ENCODE measurements at regions not wholly inside any gene's neighbourhood (a gene's known extent, or its start where the extent isn't known, plus 50 kb on each side); places are given as distances from the start of the nearest gene placed in this dataset.

- BruUV-seq (replicated peaks): no TSS peak
- H3K4me3 Mint-ChIP-seq (ENCODE audit: unreplicated experiment): no peak overlapping the region
- ChIA-PET POLR2A (no interaction called here), CTCF (interaction anchor here (0.6 to 1.3 kb wide), 2 partner anchors 15 to 66 kb away, joined by 3 to 5 read pairs; no protein-coding TSS in a partner anchor)
- H3K27me3 Mint-ChIP-seq (ENCODE audit: insufficient read depth, unreplicated experiment): no peaks in the 10 kb centered on the region
- no peaks in the 10 kb centered on the region for H3K36me3 Mint-ChIP-seq (ENCODE audit: insufficient read depth, unreplicated experiment)
- DNase-seq (ENCODE audit: unreplicated experiment): no peak
- no peaks in the 10 kb centered on the region for H3K9me3 Mint-ChIP-seq (ENCODE audit: unreplicated experiment)
- peaks cover 20% of the 10 kb centered on the region for H3K4me1 Mint-ChIP-seq (ENCODE audit: insufficient read depth, unreplicated experiment)
- intact Hi-C loops (cut with micrococcal nuclease): no loop called here
- TF ChIP-seq, protein P1, sequence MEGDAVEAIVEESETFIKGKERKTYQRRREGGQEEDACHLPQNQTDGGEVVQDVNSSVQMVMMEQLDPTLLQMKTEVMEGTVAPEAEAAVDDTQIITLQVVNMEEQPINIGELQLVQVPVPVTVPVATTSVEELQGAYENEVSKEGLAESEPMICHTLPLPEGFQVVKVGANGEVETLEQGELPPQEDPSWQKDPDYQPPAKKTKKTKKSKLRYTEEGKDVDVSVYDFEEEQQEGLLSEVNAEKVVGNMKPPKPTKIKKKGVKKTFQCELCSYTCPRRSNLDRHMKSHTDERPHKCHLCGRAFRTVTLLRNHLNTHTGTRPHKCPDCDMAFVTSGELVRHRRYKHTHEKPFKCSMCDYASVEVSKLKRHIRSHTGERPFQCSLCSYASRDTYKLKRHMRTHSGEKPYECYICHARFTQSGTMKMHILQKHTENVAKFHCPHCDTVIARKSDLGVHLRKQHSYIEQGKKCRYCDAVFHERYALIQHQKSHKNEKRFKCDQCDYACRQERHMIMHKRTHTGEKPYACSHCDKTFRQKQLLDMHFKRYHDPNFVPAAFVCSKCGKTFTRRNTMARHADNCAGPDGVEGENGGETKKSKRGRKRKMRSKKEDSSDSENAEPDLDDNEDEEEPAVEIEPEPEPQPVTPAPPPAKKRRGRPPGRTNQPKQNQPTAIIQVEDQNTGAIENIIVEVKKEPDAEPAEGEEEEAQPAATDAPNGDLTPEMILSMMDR (IDR thresholded peaks at IDR 0.05; ENCODE audit: unreplicated experiment): no peak
- H3K27ac Mint-ChIP-seq (ENCODE audit: low read depth, unreplicated experiment): no peak overlapping the region
These were observed 335.9 kb downstream of the BCKDHB start for GRCh38 chr6:80442366-80442765.

- DNase-seq (ENCODE audit: unreplicated experiment): no peak
- H3K4me3 Mint-ChIP-seq (ENCODE audit: unreplicated experiment): no peak overlapping the region
- intact Hi-C loops (cut with micrococcal nuclease): no loop called here
- CTCF ChIA-PET: no interaction called here
- no peak overlapping the region for H3K27ac Mint-ChIP-seq (ENCODE audit: low read depth, unreplicated experiment)
- H3K4me1 Mint-ChIP-seq (ENCODE audit: insufficient read depth, unreplicated experiment): peaks cover 20% of the 10 kb centered on the region
- BruUV-seq (replicated peaks): no TSS peak
- TF ChIP-seq, protein P1 (IDR thresholded peaks at IDR 0.05; ENCODE audit: unreplicated experiment): no peak
- H3K36me3 Mint-ChIP-seq (ENCODE audit: insufficient read depth, unreplicated experiment): no peaks in the 10 kb centered on the region
- POLR2A ChIA-PET: interaction anchor here (1.6 to 2.8 kb wide), 3 partner anchors 9 to 16 kb away, joined by 4 to 10 read pairs (median 6); no protein-coding TSS in a partner anchor
- H3K27me3 Mint-ChIP-seq (ENCODE audit: insufficient read depth, unreplicated experiment): no peaks in the 10 kb centered on the region
- no peaks in the 10 kb centered on the region for H3K9me3 Mint-ChIP-seq (ENCODE audit: unreplicated experiment)
These were observed 334.7 kb downstream of the BCKDHB start for GRCh38 chr6:80441131-80441530.

- Mint-ChIP-seq H3K4me1 (ENCODE audit: insufficient read depth, unreplicated experiment) (peaks cover 20% of the 10 kb centered on the region), H3K4me3 (ENCODE audit: unreplicated experiment) (no peak overlapping the region), H3K27ac (ENCODE audit: low read depth, unreplicated experiment) (peak overlapping the region; percentile 91), H3K27me3 (ENCODE audit: insufficient read depth, unreplicated experiment) (no peaks in the 10 kb centered on the region), H3K36me3 (ENCODE audit: insufficient read depth, unreplicated experiment) (no peaks in the 10 kb centered on the region), H3K9me3 (ENCODE audit: unreplicated experiment) (no peaks in the 10 kb centered on the region)
- no peak for DNase-seq (ENCODE audit: unreplicated experiment)
- no TSS peak for BruUV-seq (replicated peaks)
- TF ChIP-seq, protein P1 (IDR thresholded peaks at IDR 0.05; ENCODE audit: unreplicated experiment): no peak
- ChIA-PET CTCF (no interaction called here), POLR2A (interaction anchor here (1.6 to 2.8 kb wide), 3 partner anchors 9 to 17 kb away, joined by 4 to 10 read pairs (median 6); no protein-coding TSS in a partner anchor)
- intact Hi-C loops (cut with micrococcal nuclease): no loop called here
These were observed 334.1 kb downstream of the BCKDHB start for GRCh38 chr6:80440496-80441115.

- TF ChIP-seq, protein P1 (IDR thresholded peaks at IDR 0.05; ENCODE audit: unreplicated experiment): no peak
- CTCF ChIA-PET: no interaction called here
- Mint-ChIP-seq H3K36me3 (ENCODE audit: insufficient read depth, unreplicated experiment) (no peaks in the 10 kb centered on the region), H3K27ac (ENCODE audit: low read depth, unreplicated experiment) (peak overlapping the region; percentile 91), H3K27me3 (ENCODE audit: insufficient read depth, unreplicated experiment) (no peaks in the 10 kb centered on the region), H3K4me1 (ENCODE audit: insufficient read depth, unreplicated experiment) (peaks cover 20% of the 10 kb centered on the region), H3K4me3 (ENCODE audit: unreplicated experiment) (no peak overlapping the region), H3K9me3 (ENCODE audit: unreplicated experiment) (no peaks in the 10 kb centered on the region)
- no peak for DNase-seq (ENCODE audit: unreplicated experiment)
- BruUV-seq (replicated peaks): no TSS peak
- intact Hi-C loops (cut with micrococcal nuclease): loop anchor here (2.0 to 5.0 kb wide), 2 partner anchors 17 to 107 kb away; no protein-coding TSS in a partner anchor
- POLR2A ChIA-PET: interaction anchor here (1.5 to 2.8 kb wide), 4 partner anchors 10 to 17 kb away, joined by 4 to 10 read pairs (median 7); no protein-coding TSS in a partner anchor
These were observed 333.4 kb downstream of the BCKDHB start for GRCh38 chr6:80439721-80440470.

Data from MCF 10A (cell line).